ENCODE measurements at regions not wholly inside any gene's neighbourhood (a gene's known extent, or its start where the extent isn't known, plus 50 kb on each side); places are given as distances from the start of the nearest gene placed in this dataset.

DNA sequence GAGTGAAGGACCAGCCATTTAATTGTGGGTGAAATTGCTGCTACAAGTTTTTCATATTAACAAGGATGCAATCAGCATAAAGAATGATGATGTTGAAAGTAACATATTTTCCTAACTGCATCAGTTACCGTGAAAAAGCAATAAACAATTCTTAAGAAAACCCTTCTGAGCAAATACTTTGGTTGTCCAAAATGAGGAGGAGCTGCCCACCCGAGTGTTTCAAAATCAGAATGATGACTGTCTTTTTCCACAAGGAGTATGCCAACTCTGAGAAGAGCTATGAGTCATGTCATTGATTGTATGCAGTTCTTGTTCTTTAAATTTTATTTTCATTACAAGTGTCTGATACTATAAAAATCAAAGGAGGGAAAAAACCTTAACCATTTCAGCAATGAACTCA is 470.5 kb downstream of the COL12A1 start:
- 54 to 59% methylated on average over 2 of the region's 2 CpGs for WGBS, 2 donors

DNA sequence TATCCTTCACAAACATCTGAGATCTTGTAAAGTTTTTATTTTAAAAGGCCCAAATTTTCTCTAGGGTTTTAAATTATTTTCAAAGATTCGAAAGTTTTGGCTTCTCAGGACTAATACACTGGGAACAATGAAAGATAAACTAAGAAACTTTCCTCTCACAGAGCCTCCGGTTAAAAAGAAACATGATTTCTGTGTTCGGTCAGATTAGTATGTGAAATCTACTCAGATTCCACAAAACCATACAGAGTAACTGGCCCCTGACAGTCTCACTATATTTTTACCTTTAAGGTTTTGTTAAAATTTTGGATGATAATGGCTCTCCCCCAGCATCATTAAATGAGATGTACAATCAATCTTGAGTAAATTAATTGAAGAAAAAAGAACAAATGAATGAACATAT is 471.0 kb downstream of the COL12A1 start:
- H3K27me3 ChIP-seq = no peaks in the 10 kb centered on the region
- 82 to 90% methylated on average over 3 of the region's 3 CpGs for WGBS, 2 donors

More for the DNA sequence above, 470.5 kb downstream of the COL12A1 start:
- Histone ChIP-seq H3K27me3 (no peaks in the 10 kb centered on the region), H3K4me3 (no peak overlapping the region), H3K4me1 (peaks cover 0 to 3% (median 0%) of the 10 kb centered on the region in 4 donors), H3K27ac (no peak overlapping the region), H3K9me3 (peaks cover 0 to 6% (median 0%) of the 10 kb centered on the region in 4 donors), H3K36me3 (no peaks in the 10 kb centered on the region)
- DNase-seq (no peak), ATAC-seq (ENCODE audit: low FRiP score in 2 of 2) (peak in 1 of 2 donors; percentile 71)
- TF ChIP-seq EP300 (IDR thresholded peaks at IDR 0.05) = no peak
- TF ChIP-seq, protein P1, sequence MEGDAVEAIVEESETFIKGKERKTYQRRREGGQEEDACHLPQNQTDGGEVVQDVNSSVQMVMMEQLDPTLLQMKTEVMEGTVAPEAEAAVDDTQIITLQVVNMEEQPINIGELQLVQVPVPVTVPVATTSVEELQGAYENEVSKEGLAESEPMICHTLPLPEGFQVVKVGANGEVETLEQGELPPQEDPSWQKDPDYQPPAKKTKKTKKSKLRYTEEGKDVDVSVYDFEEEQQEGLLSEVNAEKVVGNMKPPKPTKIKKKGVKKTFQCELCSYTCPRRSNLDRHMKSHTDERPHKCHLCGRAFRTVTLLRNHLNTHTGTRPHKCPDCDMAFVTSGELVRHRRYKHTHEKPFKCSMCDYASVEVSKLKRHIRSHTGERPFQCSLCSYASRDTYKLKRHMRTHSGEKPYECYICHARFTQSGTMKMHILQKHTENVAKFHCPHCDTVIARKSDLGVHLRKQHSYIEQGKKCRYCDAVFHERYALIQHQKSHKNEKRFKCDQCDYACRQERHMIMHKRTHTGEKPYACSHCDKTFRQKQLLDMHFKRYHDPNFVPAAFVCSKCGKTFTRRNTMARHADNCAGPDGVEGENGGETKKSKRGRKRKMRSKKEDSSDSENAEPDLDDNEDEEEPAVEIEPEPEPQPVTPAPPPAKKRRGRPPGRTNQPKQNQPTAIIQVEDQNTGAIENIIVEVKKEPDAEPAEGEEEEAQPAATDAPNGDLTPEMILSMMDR (IDR thresholded peaks at IDR 0.05) = no peak
- TF ChIP-seq POLR2A (IDR thresholded peaks at IDR 0.05) = no peak
- TF ChIP-seq POLR2AphosphoS5 (IDR thresholded peaks at IDR 0.05) = no peak

DNA sequence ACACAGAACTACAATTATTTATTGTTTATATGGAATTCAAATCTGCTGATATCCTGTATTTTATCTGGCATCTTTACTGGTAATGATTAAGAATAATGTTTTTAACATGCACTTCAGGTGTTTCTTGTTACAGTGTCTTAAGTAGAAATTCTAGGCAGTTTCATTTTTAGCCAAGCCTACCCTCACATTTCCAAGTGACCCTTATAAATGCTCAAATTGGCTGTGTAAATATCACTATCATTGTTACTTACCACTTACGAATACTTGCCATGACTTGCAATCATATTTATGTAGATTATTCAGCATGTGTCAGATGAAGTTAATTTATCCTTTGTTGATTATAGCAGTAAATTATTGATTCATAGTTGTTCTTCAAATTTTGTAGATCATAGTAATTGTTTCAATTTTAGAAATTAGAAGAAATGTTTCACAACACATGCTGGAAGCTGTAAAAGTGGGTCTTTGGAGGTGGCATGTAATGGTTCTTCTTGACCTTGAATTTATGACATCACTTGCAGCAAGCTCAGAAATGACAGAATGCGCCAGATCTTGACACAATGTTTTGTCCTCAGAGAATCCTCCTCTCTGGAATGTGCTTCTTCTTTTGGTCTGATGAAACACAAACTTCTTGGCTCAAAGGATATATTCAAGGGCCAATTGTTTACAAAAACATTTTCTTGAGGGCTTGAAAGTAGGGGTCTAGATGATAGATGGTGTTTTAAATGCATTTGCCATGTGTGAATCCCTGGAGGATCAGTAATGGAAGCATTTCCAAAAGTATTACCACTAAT is 471.8 kb downstream of the COL12A1 start:
- Histone ChIP-seq H3K4me1 (peaks cover 0 to 3% (median 0%) of the 10 kb centered on the region in 4 donors), H3K9me3 (peaks cover 0 to 6% (median 0%) of the 10 kb centered on the region in 4 donors), H3K27me3 (no peaks in the 10 kb centered on the region), H3K4me3 (no peak overlapping the region), H3K27ac (no peak overlapping the region), H3K36me3 (no peaks in the 10 kb centered on the region)
- DNase-seq (no peak), ATAC-seq (ENCODE audit: low FRiP score in 2 of 2) (peak in 1 of 2 donors; percentile 60)
- no peak for TF ChIP-seq POLR2A (IDR thresholded peaks at IDR 0.05)
- TF ChIP-seq EP300 (IDR thresholded peaks at IDR 0.05) = no peak
- no peak for TF ChIP-seq POLR2AphosphoS5 (IDR thresholded peaks at IDR 0.05)
- TF ChIP-seq, protein P1 (IDR thresholded peaks at IDR 0.05) = no peak
- 55 to 63% methylated on average over 2 of the region's 2 CpGs for WGBS, 2 donors

More for the DNA sequence above, 471.0 kb downstream of the COL12A1 start:
- Histone ChIP-seq H3K36me3 (no peaks in the 10 kb centered on the region), H3K4me3 (no peak overlapping the region), H3K4me1 (peaks cover 0 to 3% (median 0%) of the 10 kb centered on the region in 4 donors), H3K9me3 (peaks cover 0 to 6% (median 0%) of the 10 kb centered on the region in 4 donors), H3K27ac (no peak overlapping the region)
- TF ChIP-seq POLR2A (IDR thresholded peaks at IDR 0.05) (no peak), EP300 (IDR thresholded peaks at IDR 0.05) (no peak), POLR2AphosphoS5 (IDR thresholded peaks at IDR 0.05) (no peak)
- TF ChIP-seq, protein P1 (IDR thresholded peaks at IDR 0.05) = no peak
- ATAC-seq (ENCODE audit: low FRiP score in 2 of 2) (peak in 1 of 2 donors; percentile 13), DNase-seq (no peak)

DNA sequence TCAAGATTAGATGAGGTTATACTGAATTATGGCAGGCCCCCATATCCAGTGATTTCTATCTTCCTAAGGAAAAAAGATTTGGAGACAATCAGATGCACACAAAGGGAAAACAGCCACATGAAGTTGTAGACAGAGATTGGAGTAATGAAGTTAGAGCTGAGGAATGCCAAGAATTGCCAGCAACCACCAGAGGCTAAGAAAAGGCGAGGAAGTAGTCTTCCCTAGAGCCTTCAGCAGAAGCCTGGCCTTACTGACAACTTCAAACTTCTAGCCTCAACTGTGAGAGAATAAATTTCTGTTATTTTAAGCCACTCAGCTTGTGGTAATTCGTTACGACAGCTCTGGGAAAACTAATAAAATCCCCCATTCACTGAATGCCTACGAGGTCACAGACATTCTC is 473.9 kb downstream of the COL12A1 start:
- no peaks in the 10 kb centered on the region for H3K36me3 ChIP-seq
- TF ChIP-seq POLR2A (IDR thresholded peaks at IDR 0.05) (no peak), EP300 (IDR thresholded peaks at IDR 0.05) (no peak)
- TF ChIP-seq, protein P1 (IDR thresholded peaks at IDR 0.05) = no peak
- ATAC-seq (ENCODE audit: low FRiP score in 2 of 2) (no peak), DNase-seq (no peak)
- H3K9me3 ChIP-seq = peaks cover 0 to 1% (median 0%) of the 10 kb centered on the region in 4 donors
- no peaks in the 10 kb centered on the region for H3K27me3 ChIP-seq
- H3K27ac ChIP-seq = no peak overlapping the region
- no peak overlapping the region for H3K4me3 ChIP-seq
- WGBS, 2 donors = 67 to 73% methylated on average over 4 of the region's 4 CpGs
- peaks cover 0 to 3% (median 0%) of the 10 kb centered on the region in 4 donors for H3K4me1 ChIP-seq

Data from upper lobe of left lung (tissue), 6 donors.